ENCODE measurements at regions not wholly inside any gene's neighbourhood (a gene's known extent, or its start where the extent isn't known, plus 50 kb on each side); places are given as distances from the start of the nearest gene placed in this dataset.

DNA sequence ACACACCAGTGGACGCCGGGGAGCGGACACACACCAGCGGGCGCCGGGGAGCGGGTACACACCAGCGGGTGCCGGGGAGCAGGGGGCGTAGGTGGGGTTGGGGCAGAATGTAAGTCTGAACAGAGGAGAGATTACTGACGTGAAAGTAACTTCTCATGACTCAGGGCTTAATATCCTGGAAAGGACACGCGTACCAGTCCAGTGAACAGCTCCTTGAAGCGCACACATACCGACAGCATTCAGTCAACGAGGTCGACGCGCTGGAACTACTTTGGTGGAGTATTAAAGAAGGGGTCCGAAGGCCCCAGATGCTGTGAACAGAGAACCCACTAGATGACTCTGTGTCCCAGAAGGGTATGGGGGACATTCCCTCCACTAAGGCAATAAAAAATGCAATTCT lies 129.6 kb downstream of the ENGASE start:
- Mint-ChIP-seq H3K27ac (no peak overlapping the region), H3K9me3 (no peaks in the 10 kb centered on the region), H3K36me3 (no peaks in the 10 kb centered on the region), H3K4me1 (no peaks in the 10 kb centered on the region), H3K4me3 (no peak overlapping the region), H3K27me3 (ENCODE audit: low read depth) (peaks cover 83% of the 10 kb centered on the region)
- DNase-seq (ENCODE audit: low spot score in 2 of 2, unreplicated experiment in 2 of 2) = no peak
- no peak for TF ChIP-seq CTCF (IDR thresholded peaks at IDR 0.05; ENCODE audit: unreplicated experiment)

GRCh38 chr17:79203657-79204056 lies 129.0 kb downstream of the ENGASE start:
- H3K27me3 Mint-ChIP-seq (ENCODE audit: low read depth) = peaks cover 82% of the 10 kb centered on the region

GRCh38 chr17:79203016-79203415 lies 128.4 kb downstream of the ENGASE start:
- TF ChIP-seq CTCF (IDR thresholded peaks at IDR 0.05; ENCODE audit: unreplicated experiment) = no peak
- DNase-seq (ENCODE audit: low spot score in 2 of 2, unreplicated experiment in 2 of 2) = no peak
- Mint-ChIP-seq H3K27me3 (ENCODE audit: low read depth) (peaks cover 82% of the 10 kb centered on the region), H3K9me3 (no peaks in the 10 kb centered on the region), H3K27ac (no peak overlapping the region), H3K36me3 (no peaks in the 10 kb centered on the region), H3K4me3 (no peak overlapping the region), H3K4me1 (no peaks in the 10 kb centered on the region)

More at GRCh38 chr17:79203657-79204056, 129.0 kb downstream of the ENGASE start:
- H3K4me1 Mint-ChIP-seq = no peaks in the 10 kb centered on the region
- H3K9me3 Mint-ChIP-seq = no peaks in the 10 kb centered on the region
- H3K27ac Mint-ChIP-seq = no peak overlapping the region
- DNase-seq (ENCODE audit: low spot score in 2 of 2, unreplicated experiment in 2 of 2) = no peak
- H3K4me3 Mint-ChIP-seq = no peak overlapping the region
- TF ChIP-seq CTCF (IDR thresholded peaks at IDR 0.05; ENCODE audit: unreplicated experiment) = no peak
- H3K36me3 Mint-ChIP-seq = no peaks in the 10 kb centered on the region

DNA sequence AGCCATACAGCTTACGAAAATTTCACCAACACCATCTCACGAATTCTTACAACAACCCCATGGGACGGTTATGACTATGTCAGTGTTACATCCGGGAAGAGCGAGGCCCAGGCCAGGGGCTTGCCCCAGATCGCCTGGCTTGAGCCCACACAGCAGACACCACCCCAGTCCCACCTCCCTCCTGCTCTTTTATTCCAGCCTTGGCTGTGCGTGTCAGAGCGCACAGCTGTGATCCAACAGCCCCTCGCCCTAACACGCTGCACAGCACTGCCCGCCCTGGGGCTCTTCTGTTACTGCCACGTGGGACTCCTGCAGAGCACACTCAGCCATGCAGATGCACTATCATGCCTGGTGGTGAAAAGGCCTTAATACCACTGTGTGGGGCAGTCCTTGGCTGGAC lies 127.9 kb downstream of the ENGASE start:
- no peak for TF ChIP-seq CTCF (IDR thresholded peaks at IDR 0.05; ENCODE audit: unreplicated experiment)
- no peak overlapping the region for H3K4me3 Mint-ChIP-seq
- H3K27ac Mint-ChIP-seq = no peak overlapping the region
- no peaks in the 10 kb centered on the region for H3K9me3 Mint-ChIP-seq
- peaks cover 79% of the 10 kb centered on the region for H3K27me3 Mint-ChIP-seq (ENCODE audit: low read depth)
- H3K4me1 Mint-ChIP-seq = no peaks in the 10 kb centered on the region
- no peaks in the 10 kb centered on the region for H3K36me3 Mint-ChIP-seq
- DNase-seq (ENCODE audit: low spot score in 2 of 2, unreplicated experiment in 2 of 2) = no peak

DNA sequence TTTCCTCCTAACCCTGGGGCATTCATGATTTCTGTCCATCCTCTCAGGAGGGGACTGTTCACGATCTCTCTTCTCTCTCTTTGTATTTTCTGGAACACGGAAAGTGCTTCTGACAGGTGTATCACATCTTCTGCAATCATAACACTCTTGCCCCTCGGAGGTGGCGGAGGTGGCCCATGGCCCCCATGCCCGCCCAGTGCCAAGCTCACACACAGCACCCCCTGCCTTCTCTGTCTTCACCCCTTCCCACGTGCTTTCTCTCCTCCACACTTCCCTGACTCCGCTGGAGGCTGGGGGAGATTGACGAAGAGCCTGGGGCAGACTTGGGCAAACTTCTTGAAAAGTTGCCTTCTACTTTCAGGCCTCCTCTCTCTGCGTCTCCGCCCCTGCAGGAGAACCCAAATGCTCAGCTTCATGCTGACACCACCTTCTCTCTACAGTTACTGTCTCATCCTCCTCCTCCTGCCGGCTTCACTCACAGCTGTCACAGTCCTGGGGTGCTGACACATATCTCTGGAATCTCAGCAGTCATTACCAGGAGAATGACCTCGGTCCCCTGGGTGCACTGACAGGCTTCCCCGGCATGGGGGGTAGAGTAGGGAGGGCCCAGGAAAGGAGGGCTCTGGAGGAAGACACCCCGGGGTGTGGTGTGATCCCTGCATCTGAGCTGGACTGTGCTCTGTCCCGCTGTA lies 127.1 kb downstream of the ENGASE start:
- H3K4me3 Mint-ChIP-seq = no peak overlapping the region
- no peak for TF ChIP-seq CTCF (IDR thresholded peaks at IDR 0.05; ENCODE audit: unreplicated experiment)
- H3K27ac Mint-ChIP-seq = no peak overlapping the region
- no peaks in the 10 kb centered on the region for H3K4me1 Mint-ChIP-seq
- H3K27me3 Mint-ChIP-seq (ENCODE audit: low read depth) = peaks cover 85% of the 10 kb centered on the region
- no peaks in the 10 kb centered on the region for H3K9me3 Mint-ChIP-seq
- H3K36me3 Mint-ChIP-seq = no peaks in the 10 kb centered on the region
- DNase-seq (ENCODE audit: low spot score in 2 of 2, unreplicated experiment in 2 of 2) = no peak

DNA sequence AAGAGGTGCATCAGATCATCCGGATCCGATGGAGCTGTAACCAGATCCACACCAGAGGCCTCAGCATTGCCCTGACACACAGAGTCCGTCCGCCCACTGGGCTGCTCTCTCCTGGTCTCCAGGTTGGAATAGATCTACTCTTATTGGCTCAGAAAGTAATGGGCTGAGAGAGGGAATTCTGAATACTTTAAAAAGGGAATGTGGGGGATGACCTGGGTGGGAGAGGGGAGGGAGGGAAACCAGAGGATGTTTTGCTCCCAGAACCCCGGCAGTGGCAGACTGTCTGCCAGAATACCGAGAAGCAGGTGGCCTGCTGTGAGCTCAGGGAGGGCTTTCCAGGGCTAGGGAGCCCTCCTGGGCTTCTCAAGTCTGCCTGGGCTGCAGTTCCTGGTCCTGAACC lies 126.5 kb downstream of the ENGASE start:
- TF ChIP-seq CTCF (IDR thresholded peaks at IDR 0.05; ENCODE audit: unreplicated experiment) = no peak
- DNase-seq (ENCODE audit: low spot score in 2 of 2, unreplicated experiment in 2 of 2) = no peak
- Mint-ChIP-seq H3K9me3 (no peaks in the 10 kb centered on the region), H3K27me3 (ENCODE audit: low read depth) (peaks cover 85% of the 10 kb centered on the region), H3K36me3 (no peaks in the 10 kb centered on the region), H3K4me3 (no peak overlapping the region), H3K27ac (no peak overlapping the region), H3K4me1 (no peaks in the 10 kb centered on the region)
